M059J (cell line): ENCODE measurements at regions not wholly inside any gene's neighbourhood (a gene's known extent, or its start where the extent isn't known, plus 50 kb on each side); places are given as distances from the start of the nearest gene placed in this dataset.
"Not testable (repeated sequence)": the region's sequence is repeated elsewhere in the genome, so short reads cannot be mapped to it uniquely, and the experiment has no call there.

Experiments
- DNase-seq: peaks from one replicate; pipeline ENCODE4 v3.0.0-alpha.2; 2012; ENCODE audit warnings: low read depth

DNA sequence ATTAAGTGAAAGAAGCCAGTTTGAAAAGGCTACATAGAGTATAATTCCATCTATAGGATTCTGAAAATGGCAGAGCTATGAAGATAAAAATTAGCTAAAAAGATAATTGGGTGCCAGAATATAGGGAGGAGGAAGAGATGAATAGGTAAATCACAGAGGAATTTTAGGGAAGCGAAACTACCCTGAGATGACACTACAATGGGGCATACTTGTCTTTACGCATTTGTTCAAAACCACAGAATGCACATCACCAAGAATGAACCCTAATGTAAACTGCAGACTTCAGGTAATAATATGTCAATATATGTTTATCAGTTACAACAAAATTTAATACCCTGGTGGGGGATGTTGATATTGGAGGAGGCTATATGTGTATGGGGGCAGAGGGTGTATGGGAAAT lies 1342.9 kb downstream of the ADGRL3 start:
- DNase-seq: no peak

DNA sequence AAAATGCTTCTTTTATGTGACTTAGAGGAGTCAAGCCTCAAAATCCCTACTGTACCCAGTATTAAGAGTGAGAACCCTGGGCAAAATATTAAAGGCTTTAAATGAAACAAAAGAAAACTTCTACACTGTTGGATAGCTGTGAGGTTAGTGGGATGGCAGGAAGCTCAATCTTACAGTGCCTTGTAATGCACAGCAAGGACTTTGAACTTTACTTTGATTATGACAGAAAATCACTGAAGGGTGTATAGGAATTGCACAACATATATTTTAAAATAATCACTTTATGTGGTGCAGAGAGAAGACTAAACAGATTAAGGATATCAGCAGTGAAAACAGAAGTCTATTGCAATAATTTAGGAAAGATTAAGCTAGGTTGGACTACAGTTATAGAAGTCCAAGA lies 1333.4 kb downstream of the ADGRL3 start:
- no peak for DNase-seq

DNA sequence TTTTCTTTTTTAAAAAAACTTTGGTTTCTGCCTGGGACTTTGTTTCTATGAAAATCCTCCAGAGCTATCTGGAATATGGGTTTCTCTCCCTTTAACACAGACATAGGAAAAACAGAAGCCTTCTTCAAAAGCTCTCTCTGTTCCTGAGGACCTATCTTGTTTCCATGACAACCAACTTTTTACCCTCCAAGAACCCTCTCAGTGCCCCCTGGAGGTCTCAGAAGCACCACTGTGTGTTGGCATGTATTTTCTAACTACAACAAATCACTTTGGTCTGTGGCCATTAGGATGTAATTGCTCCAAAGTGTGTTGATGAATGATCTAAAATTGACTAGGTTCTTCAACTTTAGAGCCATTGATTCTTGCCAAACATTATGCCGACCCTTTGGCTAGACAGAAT lies 1331.6 kb downstream of the ADGRL3 start:
- no peak for DNase-seq

DNA sequence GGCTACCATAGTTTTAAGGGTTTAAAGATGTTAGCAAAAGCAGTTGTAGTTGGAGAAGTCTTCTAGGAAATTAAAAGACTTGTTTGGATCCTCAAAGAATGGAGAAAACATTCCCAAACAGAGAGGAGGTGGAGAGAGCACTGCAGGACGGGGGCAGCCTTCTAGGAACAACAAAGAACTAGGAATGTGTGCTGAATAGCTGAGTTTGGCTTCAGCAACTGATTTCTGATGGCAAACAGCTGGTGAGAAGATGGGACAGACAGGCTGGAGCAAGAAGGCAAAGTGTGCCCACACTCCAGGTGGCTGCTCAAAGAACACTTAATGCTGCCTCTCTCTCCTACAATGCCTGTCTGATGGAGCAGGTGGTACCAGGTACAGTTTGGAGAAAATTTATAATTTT lies 1331.1 kb downstream of the ADGRL3 start:
- no peak for DNase-seq

DNA sequence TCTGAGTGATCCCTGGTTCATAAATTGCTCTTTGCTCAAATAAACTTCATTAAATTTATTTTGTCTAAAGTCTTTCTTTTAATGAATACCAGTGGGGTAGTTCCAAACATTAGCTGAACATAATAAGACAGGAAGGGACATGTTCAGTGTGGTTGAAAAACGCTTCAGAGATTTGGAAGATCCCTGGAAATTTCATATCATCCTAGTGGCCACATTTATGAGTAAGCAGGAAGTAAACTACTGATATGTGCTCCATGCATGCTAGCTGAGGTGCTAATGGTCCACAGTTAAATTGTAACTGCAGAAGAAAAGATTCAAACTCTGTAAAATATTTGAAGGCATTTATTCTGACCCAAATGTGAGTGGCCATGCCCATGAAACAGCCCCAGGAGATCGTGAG lies 1328.7 kb downstream of the ADGRL3 start:
- no peak for DNase-seq

DNA sequence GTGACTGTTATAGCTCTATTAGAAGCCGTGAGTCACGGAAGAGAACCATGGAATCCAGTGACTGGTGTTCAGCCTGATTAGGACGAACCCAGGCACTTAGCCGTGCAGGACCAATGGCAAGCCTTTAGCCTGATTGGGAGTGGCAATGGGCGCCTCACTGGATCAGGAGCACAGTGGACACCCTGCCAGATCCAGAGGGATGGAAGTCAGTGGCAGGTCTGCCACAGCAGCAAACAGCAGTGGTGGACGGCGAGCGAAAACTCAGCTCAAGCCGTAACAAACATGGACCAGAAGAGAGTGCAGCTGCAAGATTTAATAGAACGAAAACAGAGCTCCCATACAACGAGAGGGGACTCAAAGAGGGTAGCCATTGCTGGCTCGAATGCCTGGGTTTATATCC lies 1326.5 kb downstream of the ADGRL3 start:
- no peak for DNase-seq

DNA sequence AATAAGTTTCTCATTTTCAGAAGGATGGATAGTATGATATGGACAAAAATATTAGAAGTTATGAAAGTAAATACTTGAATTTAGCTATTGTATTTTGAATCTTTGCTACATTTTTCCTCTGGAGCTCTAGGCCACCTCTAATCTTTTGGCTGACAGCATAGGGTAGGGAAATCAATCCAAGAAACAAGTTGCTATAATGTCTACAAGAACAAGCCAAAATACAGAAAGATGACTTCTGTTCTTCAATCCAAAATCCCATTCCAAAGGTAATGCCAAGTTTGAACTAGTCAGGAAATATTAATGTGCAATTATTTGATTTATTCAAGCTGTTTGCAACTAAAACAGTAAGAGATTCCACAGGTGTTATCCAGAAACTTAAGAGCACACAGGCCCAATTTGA lies 1323.1 kb downstream of the ADGRL3 start:
- DNase-seq: no peak

DNA sequence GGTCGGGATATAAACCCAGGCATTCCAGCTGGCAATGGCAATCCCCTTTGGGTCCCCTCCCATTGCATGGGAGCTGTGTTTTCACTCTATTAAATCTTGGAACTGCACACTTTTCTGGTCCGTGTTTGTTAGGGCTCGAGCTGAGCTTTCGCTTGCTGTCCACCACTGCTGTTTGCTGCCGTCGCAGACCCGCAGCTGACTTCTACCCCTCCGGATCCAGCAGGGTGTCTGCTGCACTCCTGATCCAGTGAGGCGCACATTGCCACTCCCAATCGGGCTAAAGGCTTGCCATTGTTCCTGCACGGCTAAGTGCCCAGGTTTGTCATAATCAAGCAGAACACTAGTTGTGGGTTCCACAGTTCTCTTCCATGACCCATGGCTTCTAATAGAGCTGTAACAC lies 1322.1 kb downstream of the ADGRL3 start:
- DNase-seq: no peak

DNA sequence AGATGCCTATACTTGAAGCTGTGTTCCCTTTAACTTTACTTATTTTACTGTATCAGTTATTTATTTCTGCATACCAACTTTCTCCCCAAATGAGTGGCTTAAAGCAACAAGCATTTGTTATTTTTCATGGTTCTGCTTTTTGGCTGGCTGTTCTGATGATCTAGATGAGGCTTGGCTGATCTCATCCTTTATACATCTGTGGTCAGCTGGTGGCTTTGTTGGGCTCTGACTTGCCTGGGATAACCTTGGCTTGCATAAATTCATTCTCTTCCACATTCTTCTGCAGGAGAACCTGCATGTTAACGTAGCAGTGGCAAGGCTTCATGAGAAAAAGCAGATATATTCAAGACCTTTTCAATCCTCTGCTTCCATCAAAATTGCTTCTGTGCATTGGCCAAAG lies 1317.6 kb downstream of the ADGRL3 start:
- DNase-seq: no peak

DNA sequence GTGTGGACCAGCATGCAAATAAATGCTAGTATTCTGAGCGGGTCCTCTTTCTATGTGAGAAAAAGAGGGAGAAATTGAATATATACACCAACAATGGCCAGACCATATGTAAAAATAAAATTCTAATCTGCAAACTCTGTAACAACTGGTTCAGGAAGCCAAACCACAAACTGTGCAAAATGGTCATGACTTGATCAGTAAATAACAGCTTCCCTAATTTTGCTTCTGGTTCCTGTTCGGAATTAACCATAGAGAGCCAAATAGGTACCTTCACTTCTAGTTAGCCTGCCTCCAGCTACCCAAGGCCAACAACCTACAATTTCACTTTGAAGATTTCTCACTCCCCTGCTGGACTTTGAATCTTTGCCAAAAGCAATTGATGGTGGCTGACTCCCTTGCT lies 1313.2 kb downstream of the ADGRL3 start:
- no peak for DNase-seq

DNA sequence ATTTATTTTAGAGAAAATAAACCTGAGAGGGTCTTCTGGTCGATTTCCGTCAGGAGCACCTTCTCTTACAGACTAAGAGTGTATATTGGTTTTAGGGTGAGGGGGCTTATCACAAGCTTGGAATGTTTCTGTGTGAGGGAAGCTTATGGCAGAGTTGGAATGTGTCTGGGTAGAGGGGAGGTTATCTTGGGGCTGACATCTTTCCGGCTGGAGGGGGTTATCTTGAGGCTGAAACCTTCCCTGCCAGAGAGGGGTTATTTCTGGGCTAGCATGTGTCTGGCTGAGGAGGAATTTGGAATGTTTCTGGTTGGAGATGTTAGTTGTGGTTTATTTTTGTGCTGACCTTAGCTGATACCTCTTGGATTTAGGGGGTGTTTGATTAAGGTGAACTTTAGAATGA lies 1312.1 kb downstream of the ADGRL3 start:
- DNase-seq: no peak

DNA sequence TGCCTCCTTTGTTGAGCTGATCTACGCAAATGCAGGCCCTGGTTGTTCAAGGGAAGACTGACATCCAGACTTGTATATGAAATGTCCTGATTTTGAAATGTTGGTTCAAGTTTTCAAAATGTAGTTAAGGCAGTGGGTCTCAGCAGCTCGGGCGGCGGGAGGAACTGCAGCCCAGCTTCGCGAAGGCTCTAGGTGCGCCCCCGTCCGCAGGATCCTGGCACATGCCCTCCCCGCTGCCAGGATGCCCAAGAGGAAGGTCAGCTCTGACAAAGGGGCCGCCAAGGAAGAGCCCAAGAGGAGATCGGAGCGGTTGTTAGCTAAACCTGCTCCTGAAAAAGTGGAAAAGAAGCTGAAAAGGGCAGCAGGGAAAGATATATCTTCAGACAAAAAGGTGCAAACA lies 1310.1 kb downstream of the ADGRL3 start:
- no peak for DNase-seq

DNA sequence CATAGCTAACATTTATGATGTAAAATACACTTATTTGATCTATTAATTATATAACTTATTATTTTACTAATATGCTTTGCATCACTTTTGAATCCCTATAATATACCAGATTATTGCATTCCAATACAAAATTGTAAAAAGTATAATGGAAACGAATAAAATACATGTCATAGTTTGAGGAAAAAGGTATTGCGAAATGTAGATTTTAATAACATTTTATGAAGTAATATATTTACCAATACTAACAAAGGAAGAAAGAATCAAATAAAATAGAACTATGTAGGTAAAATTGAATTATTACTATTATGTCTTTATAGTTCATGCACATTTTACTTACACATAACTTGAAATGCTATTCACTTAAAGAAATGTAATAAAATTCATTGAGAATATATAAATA lies 1300.2 kb downstream of the ADGRL3 start:
- DNase-seq: no peak

DNA sequence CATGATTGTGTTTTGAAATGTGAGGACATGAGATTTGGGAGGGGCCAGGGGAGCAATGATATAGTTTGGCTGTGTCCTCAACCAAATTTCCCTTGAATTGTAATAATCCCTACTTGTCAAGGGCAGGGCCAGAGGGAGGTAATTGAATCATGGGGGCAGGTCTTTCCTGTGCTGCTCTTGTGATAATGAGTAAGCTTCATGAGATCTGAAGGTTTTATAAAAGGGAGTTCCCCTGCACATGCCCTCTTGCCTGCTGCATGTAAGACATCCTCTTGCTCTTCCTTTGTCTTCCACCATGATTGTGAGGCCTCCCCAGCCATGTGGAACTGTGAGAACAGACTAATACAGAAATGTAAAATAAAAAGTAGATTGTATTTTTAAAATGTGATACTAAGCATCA lies 1294.9 kb downstream of the ADGRL3 start:
- DNase-seq: no peak

DNA sequence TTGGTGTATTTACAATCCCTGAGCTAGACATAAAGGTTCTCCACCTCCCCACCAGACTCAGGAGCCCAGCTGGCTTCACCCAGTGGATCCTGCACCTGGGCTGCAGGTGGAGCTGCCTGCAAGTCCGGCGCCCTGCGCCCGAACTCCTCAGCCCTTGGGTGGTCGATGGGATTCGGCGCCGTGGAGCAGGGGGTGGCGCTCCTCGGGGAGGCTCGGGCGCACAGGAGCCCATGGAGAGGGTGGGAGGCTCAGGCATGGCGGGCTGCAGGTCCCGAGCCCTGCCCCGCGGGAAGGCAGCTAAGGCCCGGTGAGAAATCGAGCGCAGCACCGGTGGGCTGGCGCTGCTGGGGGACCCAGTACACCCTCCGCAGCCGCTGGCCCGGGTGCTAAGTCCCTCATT lies 1291.6 kb downstream of the ADGRL3 start:
- not testable (repeated sequence) for DNase-seq

DNA sequence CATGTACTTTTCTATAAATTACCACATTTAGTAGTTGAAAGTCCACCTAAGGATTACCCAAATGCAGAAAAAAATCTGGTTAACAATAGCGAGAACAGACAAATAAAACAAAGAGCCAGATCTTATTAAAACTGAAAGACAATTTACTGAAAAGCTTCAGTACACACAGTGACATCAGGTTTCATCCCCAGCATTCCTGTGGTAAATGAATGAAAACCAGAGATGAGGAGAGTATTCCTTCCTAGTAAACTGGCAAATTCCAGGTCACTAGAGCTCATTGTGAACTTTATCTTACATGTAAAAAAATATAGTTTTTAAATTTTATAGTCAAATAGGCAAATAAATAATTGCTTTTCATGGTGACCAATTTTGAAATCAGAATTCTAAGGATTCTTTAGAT lies 1290.5 kb downstream of the ADGRL3 start:
- no peak for DNase-seq

DNA sequence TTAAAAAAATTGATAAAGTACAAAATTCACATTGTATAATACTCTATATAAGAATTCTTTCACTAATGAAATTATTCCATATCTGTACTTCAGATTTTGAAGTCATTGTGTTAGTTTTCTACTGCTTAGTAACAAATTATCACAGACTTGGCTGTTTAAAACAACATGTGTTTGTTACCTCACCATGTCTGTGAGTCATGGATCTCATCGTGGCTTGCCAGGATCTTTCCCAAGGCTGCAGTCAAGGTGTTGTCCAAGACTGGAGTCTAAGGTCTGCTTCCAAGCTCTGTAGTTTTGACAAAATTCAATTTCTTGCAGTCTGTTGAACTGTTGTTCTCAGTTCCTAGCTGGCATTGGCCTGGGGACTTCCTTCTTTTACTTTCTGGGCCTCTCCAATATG lies 1286.9 kb downstream of the ADGRL3 start:
- no peak for DNase-seq

DNA sequence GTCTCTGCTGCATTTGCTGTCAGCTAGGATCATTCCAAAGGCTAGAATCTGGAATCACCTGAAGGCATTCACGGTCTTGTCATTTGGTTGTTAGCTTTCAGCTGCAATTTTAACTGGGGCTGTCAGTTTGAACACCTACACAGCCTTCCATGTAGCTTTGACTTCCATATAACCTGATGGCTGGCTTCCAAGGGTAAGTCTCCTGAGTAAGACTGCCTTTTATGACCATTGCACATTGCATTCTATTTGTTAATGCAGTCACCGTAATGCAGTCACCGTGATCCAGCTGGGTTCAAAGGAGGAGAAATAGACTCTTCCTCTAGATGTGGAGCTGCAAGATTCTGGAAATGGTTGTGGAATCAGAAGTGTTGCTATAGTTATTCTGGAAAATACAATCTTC lies 1284.2 kb downstream of the ADGRL3 start:
- no peak for DNase-seq

DNA sequence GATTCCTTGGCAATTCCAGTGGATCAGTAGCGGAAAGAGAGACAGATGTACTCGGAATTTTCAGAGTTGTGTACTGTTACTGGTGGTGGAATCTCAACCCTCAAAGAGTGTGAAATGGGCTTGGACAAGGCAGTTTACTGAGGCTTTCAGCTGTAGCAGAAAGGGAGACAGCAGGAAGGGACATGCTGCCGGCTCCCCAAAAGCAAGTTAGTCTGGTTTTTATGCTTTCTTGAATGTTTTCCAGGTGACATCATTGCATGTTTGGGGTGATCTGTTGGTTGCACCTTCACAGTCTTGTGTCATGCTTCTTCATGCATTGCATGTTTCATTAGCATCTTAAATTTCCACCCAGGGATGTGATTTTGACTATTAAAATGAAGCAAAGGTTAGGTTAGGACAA lies 1282.2 kb downstream of the ADGRL3 start:
- no peak for DNase-seq

DNA sequence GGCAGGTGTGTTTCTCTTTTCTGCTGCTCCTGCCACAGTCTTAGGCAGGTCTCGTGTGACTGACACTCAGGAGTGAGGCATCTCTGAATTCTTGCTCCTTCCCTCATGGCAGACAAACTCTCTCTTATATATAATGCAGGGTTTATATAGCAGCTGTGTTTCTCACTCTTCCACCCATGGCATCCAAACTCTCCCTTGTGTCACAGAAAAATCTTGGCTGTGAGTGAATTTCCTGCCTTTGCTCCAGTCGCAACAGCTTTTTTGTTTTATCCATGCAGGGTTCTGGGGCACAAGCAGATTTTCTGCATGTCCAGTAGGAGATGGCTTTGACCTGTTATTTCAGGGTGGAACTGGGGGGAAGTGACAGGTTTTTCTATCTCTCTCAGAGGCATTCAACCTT lies 1275.5 kb downstream of the ADGRL3 start:
- DNase-seq: no peak

DNA sequence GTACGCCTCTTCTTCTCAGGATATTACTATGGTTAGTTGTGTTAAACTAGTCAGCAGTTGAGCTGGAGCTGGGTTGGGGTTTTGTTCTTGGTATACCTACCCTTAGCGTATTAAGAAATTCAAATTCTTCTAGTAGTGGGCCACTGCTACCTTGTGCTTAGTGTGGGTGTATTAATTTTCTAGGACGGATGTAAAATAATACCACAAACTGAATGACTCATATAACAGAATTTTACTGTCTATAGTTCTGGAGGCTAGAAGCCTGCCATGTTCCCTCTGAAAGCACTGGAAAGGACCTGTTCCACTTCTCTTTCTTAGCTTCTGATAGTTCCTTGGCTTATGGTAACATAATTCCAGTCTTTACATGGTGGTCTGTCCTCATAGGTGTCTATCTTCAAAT lies 1274.7 kb downstream of the ADGRL3 start:
- no peak for DNase-seq

DNA sequence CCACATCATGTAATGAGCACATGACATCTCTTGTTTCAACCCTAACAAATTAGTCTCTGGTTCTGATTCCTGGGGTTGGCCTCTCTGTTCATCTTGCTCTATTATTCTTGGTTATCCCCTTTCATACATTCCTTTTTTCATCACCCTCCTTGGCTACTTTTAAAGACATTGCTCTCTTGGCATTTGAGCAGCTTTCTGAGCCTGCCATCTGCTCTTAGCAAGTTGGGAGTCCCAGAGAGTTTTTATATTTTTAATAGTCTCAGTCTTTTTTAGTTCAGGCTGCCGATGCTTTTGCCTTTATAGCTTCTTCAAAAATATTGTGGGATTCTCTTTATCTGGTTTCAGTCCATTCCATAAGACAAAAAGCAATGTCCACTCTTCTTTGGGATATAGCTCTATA lies 1270.9 kb downstream of the ADGRL3 start:
- DNase-seq: no peak

DNA sequence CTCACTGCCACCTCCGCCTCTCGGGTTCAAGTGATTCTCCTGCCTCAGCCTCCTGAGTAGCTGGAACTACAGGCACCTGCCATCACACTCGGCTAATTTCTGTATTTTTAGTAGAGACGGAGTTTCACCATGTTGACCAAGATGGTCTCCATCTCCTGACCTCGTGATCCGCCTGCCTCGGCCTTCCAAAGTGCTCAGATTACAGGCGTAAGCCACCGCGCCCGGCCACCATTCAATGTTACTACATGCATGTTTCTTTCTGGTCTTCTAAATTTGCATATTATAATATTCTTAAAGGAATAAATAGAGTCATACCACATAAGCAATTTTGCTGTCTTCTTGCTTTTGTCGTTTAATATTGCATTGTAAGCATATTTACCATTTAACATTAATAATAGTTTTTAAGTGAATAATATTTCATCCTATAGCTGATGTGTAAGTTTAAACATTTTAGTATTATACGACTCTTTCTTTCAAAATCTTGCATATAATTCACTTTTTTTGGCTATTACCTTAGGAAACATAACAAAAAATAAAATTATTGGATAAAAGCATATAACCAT lies 1270.4 kb downstream of the ADGRL3 start:
- DNase-seq: no peak

DNA sequence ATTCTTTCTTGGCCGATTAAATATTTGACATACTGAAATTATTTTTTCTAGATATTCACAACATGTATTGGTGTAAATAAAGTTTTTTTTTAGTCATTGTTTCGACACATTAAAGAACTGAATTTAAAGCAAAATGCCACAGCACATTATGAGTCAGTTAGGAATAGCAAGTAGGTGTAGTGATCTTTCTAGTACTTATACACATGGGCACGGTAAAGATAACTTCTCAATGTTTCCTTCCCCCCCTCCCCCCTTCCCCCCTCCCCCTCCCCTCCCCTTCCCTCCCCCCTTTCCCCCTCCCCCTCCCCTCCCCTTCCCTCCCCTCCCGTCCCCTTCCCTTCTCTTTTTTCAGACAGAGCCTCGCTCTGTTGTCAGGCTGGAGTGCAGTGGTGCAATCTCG lies 1269.9 kb downstream of the ADGRL3 start:
- DNase-seq: no peak

DNA sequence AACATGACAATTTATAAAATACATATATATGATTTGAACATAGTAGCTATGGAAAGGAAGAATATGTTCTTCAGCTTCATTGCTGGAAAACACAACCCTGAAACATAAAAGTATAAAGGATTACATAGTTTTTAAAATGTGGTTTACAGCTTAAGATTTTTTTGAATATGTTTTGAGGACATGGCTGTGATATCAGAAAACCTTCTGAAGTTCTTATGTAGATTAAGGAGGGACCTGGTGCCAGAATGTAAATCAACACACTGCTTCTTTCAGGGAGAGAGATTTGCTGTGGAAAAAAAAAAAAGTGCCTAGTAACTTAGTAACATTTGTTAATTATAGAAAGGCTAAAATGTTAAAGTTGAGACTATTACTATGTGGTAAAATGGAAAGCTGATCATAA lies 1261.8 kb downstream of the ADGRL3 start:
- DNase-seq: no peak
